K562 (cell line): ENCODE measurements at regions not wholly inside any gene's neighbourhood (a gene's known extent, or its start where the extent isn't known, plus 50 kb on each side); places are given as distances from the start of the nearest gene placed in this dataset.

Experiments
- ATAC-seq: fragments of 200-7000 bp; cut with Tn5 transposase; 3 replicates; pipeline ENCODE4 v1.9.1; 2020; ENCODE audit warnings: moderate library complexity
- BruUV-seq: library from RNA; stranded (reverse); fragments of 400-500 nt; replicated peaks from 2 replicates; lab custom pipeline; 2021; lab: Mats Ljungman, UMichigan
- CTCF ChIA-PET: fragments of 300-600 bp; formaldehyde crosslinking; extraction: SDS; loops from one replicate; lab custom pipeline; 2021; ENCODE audit warnings: low intra/inter-chr PET ratio; lab: Yijun Ruan, JAX
- POLR2A ChIA-PET: fragments of 300-600, 350-650 bp; sonication (Branson Sonifier 250); formaldehyde crosslinking; extraction: SDS; loops from one replicate; lab custom pipeline; 2021; ENCODE audit warnings: antibody characterized with exemption, inconsistent platforms; lab: Yijun Ruan, JAX
- DNase-seq, 4 experiments: peaks; one replicate each; pipeline versions ENCODE4 v3.0.0 to v3.0.0-alpha.2; 2011 to 2018; ENCODE audit warnings: low spot score in 3 of 4, mixed read lengths in 3 of 4; ENCODE audit errors: extremely low read depth in 1 of 4
- FAIRE-seq: peaks from 2 replicates; lab custom pipeline; 2011; peaks lifted over from hg19 to GRCh38; lab: Jason Lieb, UNC
- H2AFZ ChIP-seq: 2 replicates; pipeline ENCODE4 v1.6.0; 2011; ENCODE audit warnings: low read depth, low read length, control low read depth, inconsistent platforms
- H3K27ac ChIP-seq: fragments of 200-600 bp; 3 replicates; pipeline ENCODE4 v1.8.0; 2011; ENCODE audit warnings: low read depth, mild to moderate bottlenecking, control low read depth, inconsistent platforms, low read length, moderate library complexity, mixed read lengths; ENCODE audit errors: extremely low read depth
- H3K27me3 ChIP-seq, 2 experiments: fragments of 300-600 bp in 1 of 2; 2 replicates in 1 of 2; 3 replicates in 1 of 2; pipeline versions ENCODE4 v1.6.0 to v1.8.0; 2011; ENCODE audit warnings: inconsistent platforms in 2 of 2, low read length in 2 of 2, mild to moderate bottlenecking in 1 of 2, mixed read lengths in 1 of 2, moderate library complexity in 1 of 2; ENCODE audit not compliant: control insufficient read depth in 2 of 2, insufficient read depth in 2 of 2
- H3K36me3 ChIP-seq: fragments of 300-600 bp; 3 replicates; pipeline ENCODE4 v1.8.0; 2011; ENCODE audit warnings: mild to moderate bottlenecking, low read length, inconsistent platforms; ENCODE audit not compliant: control insufficient read depth, insufficient read depth
- H3K4me1 ChIP-seq, 2 experiments: fragments of 200-600 bp in 1 of 2; replicated peaks in 1 of 2; 2 replicates in 1 of 2; 3 replicates in 1 of 2; pipeline versions ENCODE4 v1.5.1 to v1.8.0; 2011; ENCODE audit warnings: inconsistent platforms in 2 of 2, low read length in 2 of 2, mild to moderate bottlenecking in 1 of 2, mixed read lengths in 1 of 2, moderate library complexity in 1 of 2; ENCODE audit not compliant: control insufficient read depth in 2 of 2, insufficient read depth in 2 of 2
- H3K4me2 ChIP-seq: 2 replicates; pipeline ENCODE4 v1.6.1; 2011; ENCODE audit warnings: low read length, control low read depth, inconsistent platforms, mixed read lengths; ENCODE audit not compliant: insufficient read depth
- H3K4me3 ChIP-seq: fragments of 200-600 bp; sonication (generic), shearing (Covaris generic); 2 replicates; pipeline ENCODE4 v1.5.1; 2016; ENCODE audit warnings: control low read depth, inconsistent platforms
- H3K79me2 ChIP-seq: fragments of 200-600 bp; 3 replicates; pipeline ENCODE4 v1.8.0; 2011; ENCODE audit warnings: low read length, inconsistent platforms; ENCODE audit not compliant: control insufficient read depth, insufficient read depth
- H3K9ac ChIP-seq, 2 experiments: 2 replicates each; pipeline versions ENCODE4 v1.6.0 to v1.6.1; 2011; ENCODE audit warnings: low read depth in 2 of 2, low read length in 2 of 2, control low read depth in 1 of 2, inconsistent platforms in 1 of 2, mild to moderate bottlenecking in 1 of 2, mixed read lengths in 1 of 2; ENCODE audit not compliant: insufficient read depth in 1 of 2
- H3K9me1 ChIP-seq: one replicate; pipeline ENCODE4 v1.6.0; 2011; ENCODE audit warnings: inconsistent platforms, mild to moderate bottlenecking, low read length, moderate library complexity; ENCODE audit not compliant: control insufficient read depth, insufficient read depth
- H3K9me3 ChIP-seq: replicated peaks from 2 replicates; pipeline ENCODE4 v1.5.1; 2011; ENCODE audit warnings: low read depth, low read length, inconsistent platforms; ENCODE audit not compliant: control insufficient read depth, insufficient read depth
- H4K20me1 ChIP-seq: replicated peaks from 2 replicates; pipeline ENCODE4 v1.6.1; 2011; ENCODE audit warnings: low read length, inconsistent platforms, mixed read lengths; ENCODE audit not compliant: control insufficient read depth, insufficient read depth
- COPS2 ChIP-seq: fragments of 450-650 bp; conservative IDR thresholded peaks from 2 replicates; pipeline ENCODE4 v1.6.1; 2016; ENCODE audit warnings: mild to moderate bottlenecking, moderate library complexity
- CREB5 ChIP-seq: fragments of 250-450 bp; sonication (Bioruptor Pico); IDR thresholded peaks from 2 replicates; pipeline ENCODE4 v1.5.0; 2020; ENCODE audit warnings: mild to moderate bottlenecking
- ELK1 ChIP-seq: sonication (generic); formaldehyde crosslinking; IDR thresholded peaks from 2 replicates; pipeline ENCODE4 v1.8.1; 2022; ENCODE audit warnings: missing genetic modification reagents
- FOXK2 ChIP-seq, 2 experiments: fragments of 450-650 bp; IDR thresholded peaks in 1 of 2; conservative IDR thresholded peaks in 1 of 2; 2 replicates each; pipeline ENCODE4 v1.6.1; 2016; ENCODE audit warnings: low read depth in 2 of 2, mild to moderate bottlenecking in 1 of 2
- MAFG ChIP-seq: fragments of 450-650 bp; conservative IDR thresholded peaks from 2 replicates; pipeline ENCODE4 v1.6.1; 2016; ENCODE audit warnings: missing genetic modification characterization, missing compliant biosample characterization
- MTA1 ChIP-seq: fragments of 450-650 bp; IDR thresholded peaks from 2 replicates; pipeline ENCODE4 v1.6.1; 2017; ENCODE audit warnings: borderline replicate concordance
- MTA3 ChIP-seq: fragments of 450-650 bp; formaldehyde crosslinking; IDR thresholded peaks from 2 replicates; pipeline ENCODE4 v1.6.1; 2017; ENCODE audit warnings: mild to moderate bottlenecking, borderline replicate concordance
- ZBTB49 ChIP-seq: sonication (generic); formaldehyde crosslinking; IDR thresholded peaks from 2 replicates; pipeline ENCODE4 v1.8.0; 2022; ENCODE audit warnings: missing genetic modification reagents, mild to moderate bottlenecking, borderline replicate concordance
- ZFP36 ChIP-seq: fragments of 150-350 bp; IDR thresholded peaks from 2 replicates; pipeline ENCODE4 v1.6.1; 2018; ENCODE audit warnings: low read length, low read depth; ENCODE audit not compliant: partially characterized antibody
- WGBS: fragments of 100-300 bp; shearing (Covaris generic); methylation state at CpG from one replicate; pipeline ENCODE4 v1.1.6; 2016; ENCODE audit warnings: low coverage, mixed read lengths; ENCODE audit not compliant: insufficient coverage; ENCODE audit errors: missing lambda C conversion rate; 5-methylcytosine and 5-hydroxymethylcytosine counted together
- in situ Hi-C: fragments of 300-500 bp; cut with MboI; formaldehyde crosslinking; loops from 4 replicates; pipeline ENCODE4 v1.15.0; 2018; ENCODE audit warnings: inconsistent platforms, mixed read lengths
- intact Hi-C: fragments of 100-400 bp; cut with micrococcal nuclease; formaldehyde crosslinking; loops from 2 replicates; pipeline ENCODE4 v1.14.2; 2022

- Histone ChIP-seq H3K36me3 (no peaks in the 10 kb centered on the region), H3K9me1 (no peaks in the 10 kb centered on the region), H2AFZ (no peak overlapping the region), H3K79me2 (no peaks in the 10 kb centered on the region), H3K4me2 (no peak overlapping the region), H3K4me3 (no peak overlapping the region), H3K9me3 (no peaks in the 10 kb centered on the region), H3K4me1 (peaks cover 0 to 3% of the 10 kb centered on the region in 2 experiments; a peak in 1 of 5 replicates), H3K9ac (no peak overlapping the region), H4K20me1 (no peaks in the 10 kb centered on the region; the same call in none of the 2 replicates), H3K27ac (no peak overlapping the region), H3K27me3 (peaks cover 9 to 53% of the 10 kb centered on the region in 2 experiments)
- ChIA-PET POLR2A (no interaction called here), CTCF (no interaction called here)
- no peak for DNase-seq
- in situ Hi-C loops (no loop called here), intact Hi-C loops (no loop called here)
- 5% methylated on average over 7 of the region's 7 CpGs for WGBS
- ATAC-seq: no peak
- no peak for FAIRE-seq
- BruUV-seq: no TSS peak
- TF ChIP-seq MTA3 (no peak), MTA1 (no peak), ELK1 (CRISPR knock-in tag) (no peak), MAFG (tag) (no peak), COPS2 (no peak), CREB5 (no peak), FOXK2 (conservative IDR thresholded peaks at IDR 0.05 in 1 of 2, IDR thresholded peaks at IDR 0.05 in 1 of 2; ENCODE audit: low read depth in 2 of 2) (no peak), ZBTB49 (CRISPR knock-in tag) (no peak), ZFP36 (no peak)
Measured at GRCh38 chr2:15780234-15780633, 160.1 kb upstream of the MYCN start.
